Hepatocyte (in vitro differentiated cells): ENCODE measurements at regions not wholly inside any gene's neighbourhood (a gene's known extent, or its start where the extent isn't known, plus 50 kb on each side); places are given as distances from the start of the nearest gene placed in this dataset.
"Not testable (repeated sequence)": the region's sequence is repeated elsewhere in the genome, so short reads cannot be mapped to it uniquely, and the experiment has no call there.

Experiments used
- DNase-seq: peaks from one replicate; pipeline ENCODE4 v3.0.0-alpha.2; 2016; ENCODE audit warnings: low spot score
- H2AFZ ChIP-seq: fragments of 200-600 bp; sonication (generic); 2 replicates; pipeline ENCODE4 v1.6.0; 2016; ENCODE audit warnings: antibody characterized with exemption, mild to moderate bottlenecking
- H3K27ac ChIP-seq: fragments of 200-600 bp; sonication (generic); 2 replicates; pipeline ENCODE4 v1.5.1; 2016; ENCODE audit warnings: mild to moderate bottlenecking
- H3K27me3 ChIP-seq: fragments of 200-600 bp; sonication (generic); 2 replicates; pipeline ENCODE4 v1.6.1; 2016
- H3K36me3 ChIP-seq: fragments of 200-600 bp; sonication (generic); replicated peaks from 2 replicates; pipeline ENCODE4 v1.5.1; 2016; ENCODE audit warnings: low read depth; ENCODE audit not compliant: insufficient read depth
- H3K4me1 ChIP-seq: fragments of 200-600 bp; sonication (generic); 2 replicates; pipeline ENCODE4 v1.5.1; 2016; ENCODE audit warnings: mild to moderate bottlenecking, moderate library complexity; ENCODE audit not compliant: insufficient read depth
- H3K4me2 ChIP-seq: fragments of 200-600 bp; sonication (generic); 2 replicates; pipeline ENCODE4 v1.6.0; 2016
- H3K4me3 ChIP-seq: fragments of 200-600 bp; sonication (generic); 2 replicates; pipeline ENCODE4 v1.5.1; 2016; ENCODE audit warnings: mild to moderate bottlenecking
- H3K79me2 ChIP-seq: fragments of 200-600 bp; sonication (generic); 2 replicates; pipeline ENCODE4 v1.6.0; 2017; ENCODE audit warnings: mild to moderate bottlenecking
- H3K9me2 ChIP-seq: fragments of 200-600 bp; sonication (generic); replicated peaks from 2 replicates; pipeline ENCODE4 v1.6.0; 2017; ENCODE audit warnings: mild to moderate bottlenecking; ENCODE audit not compliant: insufficient read depth
- H3K9me3 ChIP-seq: fragments of 200-600 bp; sonication (generic); 2 replicates; pipeline ENCODE4 v1.5.1; 2016; ENCODE audit warnings: low read depth, mild to moderate bottlenecking
- H4K20me1 ChIP-seq: fragments of 200-600 bp; sonication (generic); 2 replicates; pipeline ENCODE4 v1.6.0; 2016; ENCODE audit warnings: mild to moderate bottlenecking; ENCODE audit not compliant: insufficient read depth, poor library complexity, severe bottlenecking
- EZH2 ChIP-seq: fragments of 200-600 bp; sonication (generic); IDR thresholded peaks from 2 replicates; pipeline ENCODE4 v1.6.1; 2016; ENCODE audit warnings: antibody characterized with exemption, mild to moderate bottlenecking, borderline replicate concordance
- EZH2phosphoT487 ChIP-seq: fragments of 200-600 bp; sonication (generic); IDR thresholded peaks from one replicate; pipeline ENCODE4 v1.6.1; 2018; ENCODE audit warnings: antibody characterized with exemption, mild to moderate bottlenecking, low read depth, moderate library complexity; ENCODE audit not compliant: unreplicated experiment, severe bottlenecking
- WGBS: methylation state at CpG from one replicate; pipeline ENCODE4 v1.1.6; 2016; ENCODE audit warnings: low lambda C conversion rate; ENCODE audit errors: missing lambda C conversion rate; 5-methylcytosine and 5-hydroxymethylcytosine counted together
- TF ChIP-seq, protein P1 (sequence below): fragments of 200-600 bp; sonication (generic); IDR thresholded peaks from 2 replicates; pipeline ENCODE4 v1.5.1; 2016; ENCODE audit warnings: antibody characterized with exemption, mild to moderate bottlenecking; ENCODE audit not compliant: poor library complexity

DNA sequence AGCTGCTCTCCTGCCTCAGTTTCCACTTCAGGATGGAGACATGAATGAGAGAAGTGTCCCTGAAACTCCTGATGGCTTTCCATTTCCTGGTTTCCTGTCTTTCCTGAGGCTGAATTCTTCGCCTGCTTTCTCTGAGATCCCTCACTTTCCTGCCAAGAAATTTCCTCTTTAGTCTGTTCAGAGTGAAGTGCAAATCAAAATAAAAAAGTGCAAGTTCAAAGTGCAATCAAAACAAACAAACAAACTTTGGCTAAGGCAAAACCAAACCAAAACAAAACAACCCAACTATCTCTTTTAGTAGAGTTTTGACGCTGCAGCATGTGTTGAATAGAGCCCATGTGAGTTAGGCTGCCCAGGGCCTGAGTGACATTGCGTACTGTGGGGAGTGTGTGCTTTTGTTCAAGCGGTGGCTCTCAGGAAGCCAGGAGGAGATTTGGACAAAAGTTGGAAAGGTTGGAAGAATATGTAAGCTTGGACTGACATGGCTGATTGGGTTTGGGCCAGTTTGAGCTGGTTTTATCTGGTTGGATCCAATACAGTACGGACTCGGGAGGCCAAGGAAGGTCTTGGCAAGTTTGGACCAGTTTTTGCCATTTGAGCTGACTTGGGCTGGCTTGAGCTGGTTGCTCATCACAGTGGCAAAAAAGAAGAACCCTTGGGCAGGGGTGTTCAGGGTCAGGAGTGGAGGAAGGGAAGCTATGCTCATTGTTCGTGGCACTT is 61.1 kb upstream of the TINAGL1 start:
- no peak overlapping the region for H3K4me3 ChIP-seq
- no peaks in the 10 kb centered on the region for H3K9me2 ChIP-seq
- H3K36me3 ChIP-seq = no peaks in the 10 kb centered on the region
- peaks cover 24% of the 10 kb centered on the region for H3K4me1 ChIP-seq
- H3K27ac ChIP-seq = no peak overlapping the region
- H3K4me2 ChIP-seq = no peak overlapping the region
- no peak overlapping the region for H2AFZ ChIP-seq
- H3K9me3 ChIP-seq = no peaks in the 10 kb centered on the region
- no peak for TF ChIP-seq EZH2
- TF ChIP-seq, protein P1, sequence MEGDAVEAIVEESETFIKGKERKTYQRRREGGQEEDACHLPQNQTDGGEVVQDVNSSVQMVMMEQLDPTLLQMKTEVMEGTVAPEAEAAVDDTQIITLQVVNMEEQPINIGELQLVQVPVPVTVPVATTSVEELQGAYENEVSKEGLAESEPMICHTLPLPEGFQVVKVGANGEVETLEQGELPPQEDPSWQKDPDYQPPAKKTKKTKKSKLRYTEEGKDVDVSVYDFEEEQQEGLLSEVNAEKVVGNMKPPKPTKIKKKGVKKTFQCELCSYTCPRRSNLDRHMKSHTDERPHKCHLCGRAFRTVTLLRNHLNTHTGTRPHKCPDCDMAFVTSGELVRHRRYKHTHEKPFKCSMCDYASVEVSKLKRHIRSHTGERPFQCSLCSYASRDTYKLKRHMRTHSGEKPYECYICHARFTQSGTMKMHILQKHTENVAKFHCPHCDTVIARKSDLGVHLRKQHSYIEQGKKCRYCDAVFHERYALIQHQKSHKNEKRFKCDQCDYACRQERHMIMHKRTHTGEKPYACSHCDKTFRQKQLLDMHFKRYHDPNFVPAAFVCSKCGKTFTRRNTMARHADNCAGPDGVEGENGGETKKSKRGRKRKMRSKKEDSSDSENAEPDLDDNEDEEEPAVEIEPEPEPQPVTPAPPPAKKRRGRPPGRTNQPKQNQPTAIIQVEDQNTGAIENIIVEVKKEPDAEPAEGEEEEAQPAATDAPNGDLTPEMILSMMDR = no peak
- TF ChIP-seq EZH2phosphoT487 = no peak
- no peaks in the 10 kb centered on the region for H4K20me1 ChIP-seq
- H3K79me2 ChIP-seq = no peaks in the 10 kb centered on the region
- no peaks in the 10 kb centered on the region for H3K27me3 ChIP-seq
- DNase-seq = no peak
- 81% methylated on average over 7 of the region's 7 CpGs for WGBS

DNA sequence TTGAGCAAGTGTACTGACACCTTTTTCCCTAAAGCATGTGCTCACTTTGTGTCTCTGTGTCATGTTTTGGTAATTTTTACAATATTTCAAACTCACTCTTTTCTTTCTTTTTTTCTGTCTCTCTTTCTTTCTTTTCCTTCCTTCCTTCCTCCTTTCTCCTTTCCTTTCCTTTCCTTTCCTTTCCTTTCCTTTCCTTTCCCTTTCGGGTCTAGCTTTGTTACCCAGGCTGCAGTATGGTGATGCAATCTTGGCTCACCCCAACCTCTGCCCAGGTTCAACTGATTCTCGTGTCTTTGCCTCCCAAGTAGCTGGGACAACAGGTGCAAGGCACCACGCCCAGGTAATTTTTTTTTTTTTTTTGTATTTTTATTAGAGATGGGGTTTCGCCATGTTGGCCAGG is 60.4 kb upstream of the TINAGL1 start:
- H3K9me2 ChIP-seq = no peaks in the 10 kb centered on the region
- H3K79me2 ChIP-seq = no peaks in the 10 kb centered on the region
- TF ChIP-seq EZH2 = no peak
- TF ChIP-seq EZH2phosphoT487 = no peak
- TF ChIP-seq, protein P1 = no peak
- DNase-seq = no peak
- no peak overlapping the region for H3K27ac ChIP-seq
- no peak overlapping the region for H2AFZ ChIP-seq
- H3K36me3 ChIP-seq = no peaks in the 10 kb centered on the region
- no peak overlapping the region for H3K4me3 ChIP-seq
- 94% methylated on average over 4 of the region's 4 CpGs for WGBS
- no peaks in the 10 kb centered on the region for H3K9me3 ChIP-seq
- H3K4me2 ChIP-seq = no peak overlapping the region
- H3K27me3 ChIP-seq = no peaks in the 10 kb centered on the region
- H3K4me1 ChIP-seq = peaks cover 22% of the 10 kb centered on the region
- H4K20me1 ChIP-seq = no peaks in the 10 kb centered on the region

DNA sequence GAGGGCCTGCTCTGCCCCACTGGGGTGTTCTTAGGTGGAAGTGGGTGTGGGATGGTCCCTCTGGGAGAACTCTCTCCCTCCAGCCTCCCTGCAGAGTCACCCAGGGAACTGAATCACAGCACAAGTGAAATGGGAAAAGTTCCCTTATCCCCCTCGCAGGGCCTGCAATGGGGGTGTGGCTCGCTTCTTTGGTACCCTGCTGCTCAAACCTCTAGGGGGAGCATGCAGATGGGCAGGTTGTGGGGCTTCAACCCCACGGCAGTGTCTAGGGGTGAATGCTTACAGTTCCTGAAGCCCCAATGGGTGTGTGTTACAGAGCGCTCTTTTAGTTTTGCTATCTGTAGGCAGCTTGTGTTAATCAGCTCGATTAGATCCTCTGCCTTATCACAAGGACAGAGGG is 59.0 kb upstream of the TINAGL1 start:
- Histone ChIP-seq H3K9me2 (no peaks in the 10 kb centered on the region), H3K27me3 (no peaks in the 10 kb centered on the region), H3K4me1 (peaks cover 10% of the 10 kb centered on the region), H3K4me3 (no peak overlapping the region), H2AFZ (no peak overlapping the region), H4K20me1 (no peaks in the 10 kb centered on the region), H3K36me3 (no peaks in the 10 kb centered on the region), H3K27ac (no peak overlapping the region), H3K9me3 (no peaks in the 10 kb centered on the region), H3K79me2 (no peaks in the 10 kb centered on the region), H3K4me2 (no peak overlapping the region)
- 79% methylated on average over 5 of the region's 5 CpGs for WGBS
- no peak for DNase-seq
- TF ChIP-seq EZH2phosphoT487 (no peak), EZH2 (no peak)
- TF ChIP-seq, protein P1 = no peak

DNA sequence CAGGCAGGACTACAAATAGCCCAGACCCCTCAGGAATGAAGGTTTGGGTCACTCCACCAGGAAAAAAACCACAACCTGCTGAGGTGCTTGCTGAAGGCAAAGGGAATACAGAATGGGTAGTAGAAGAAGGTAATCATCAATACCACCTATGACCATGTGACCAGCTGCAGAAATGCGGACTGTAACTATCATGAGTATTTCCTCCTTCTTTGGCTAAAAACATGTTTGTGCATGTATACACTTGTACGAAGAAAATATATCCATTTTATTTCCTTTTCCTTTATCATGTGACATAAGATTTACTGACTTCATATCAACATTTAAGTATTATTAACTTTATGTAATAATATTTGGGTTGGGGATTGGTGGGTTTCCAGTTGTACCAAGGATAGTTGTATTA is 58.3 kb upstream of the TINAGL1 start:
- H3K4me1 ChIP-seq, H4K20me1 ChIP-seq, H3K27me3 ChIP-seq, H2AFZ ChIP-seq, DNase-seq, H3K9me3 ChIP-seq, H3K9me2 ChIP-seq, H3K4me2 ChIP-seq, H3K36me3 ChIP-seq, H3K4me3 ChIP-seq, H3K79me2 ChIP-seq, H3K27ac ChIP-seq: not testable (repeated sequence)
- 100% methylated on average over 2 of the region's 2 CpGs for WGBS
